Upper lobe of right lung (tissue), 1 donor: ENCODE measurements at regions not wholly inside any gene's neighbourhood (a gene's known extent, or its start where the extent isn't known, plus 50 kb on each side); places are given as distances from the start of the nearest gene placed in this dataset.

ENCODE experiments used
- ATAC-seq: fragments of 200-7000 bp; cut with Tn5 transposase; one replicate; pipeline ENCODE4 v1.9.1; 2020; ENCODE audit warnings: mild to moderate bottlenecking, moderate library complexity
- DNase-seq: peaks from one replicate; pipeline ENCODE4 v3.0.0-alpha.2; 2020
- H3K27ac ChIP-seq: fragments of 200-600 bp; one replicate; pipeline ENCODE4 v1.8.0; 2022
- H3K27me3 ChIP-seq: fragments of 200-600 bp; one replicate; pipeline ENCODE4 v1.8.0; 2022; ENCODE audit warnings: mild to moderate bottlenecking
- H3K36me3 ChIP-seq: fragments of 200-600 bp; one replicate; pipeline ENCODE4 v1.8.0; 2022
- H3K4me1 ChIP-seq: fragments of 200-600 bp; one replicate; pipeline ENCODE4 v1.8.0; 2022
- H3K4me3 ChIP-seq: fragments of 200-600 bp; one replicate; pipeline ENCODE4 v1.8.0; 2022; ENCODE audit warnings: mild to moderate bottlenecking
- H3K9me3 ChIP-seq: fragments of 200-600 bp; one replicate; pipeline ENCODE4 v1.8.0; 2022
- intact Hi-C: fragments of 100-400 bp; cut with DNase I; formaldehyde crosslinking; loops from one replicate; pipeline ENCODE4 v1.11.0; 2022
- TF ChIP-seq, protein P1 (sequence below): fragments of 200-600 bp; IDR thresholded peaks from one replicate; pipeline ENCODE4 v1.8.0; 2022; ENCODE audit warnings: antibody characterized with exemption
- donor health status: DM: no; HTN: yes; CAD: no; lungs with severe emphysema.

DNA sequence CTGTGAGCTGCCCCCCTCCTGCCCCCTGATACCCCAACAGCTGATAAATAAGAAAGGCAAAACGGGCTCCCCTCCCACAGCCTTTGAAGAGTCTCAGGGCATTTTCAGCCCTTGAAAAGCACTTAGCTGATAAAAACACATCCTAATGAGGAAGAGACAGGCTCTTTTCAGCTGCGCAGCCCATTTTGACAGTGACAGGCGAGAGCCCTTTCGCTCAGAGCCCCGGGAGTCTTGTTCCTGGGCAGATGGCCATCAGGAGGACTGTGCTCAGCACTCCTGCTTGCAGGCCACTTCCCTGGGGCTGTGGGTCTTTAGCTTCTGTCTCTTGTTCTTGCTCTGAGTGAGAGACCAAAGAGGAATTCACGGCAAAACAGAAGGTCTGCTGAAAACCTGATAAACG lies 757.2 kb downstream of the BRD1 start:
- Histone ChIP-seq H3K27ac (no peak overlapping the region), H3K4me3 (no peak overlapping the region), H3K9me3 (no peaks in the 10 kb centered on the region), H3K4me1 (no peaks in the 10 kb centered on the region), H3K36me3 (no peaks in the 10 kb centered on the region), H3K27me3 (peaks cover 6% of the 10 kb centered on the region)
- TF ChIP-seq, protein P1, sequence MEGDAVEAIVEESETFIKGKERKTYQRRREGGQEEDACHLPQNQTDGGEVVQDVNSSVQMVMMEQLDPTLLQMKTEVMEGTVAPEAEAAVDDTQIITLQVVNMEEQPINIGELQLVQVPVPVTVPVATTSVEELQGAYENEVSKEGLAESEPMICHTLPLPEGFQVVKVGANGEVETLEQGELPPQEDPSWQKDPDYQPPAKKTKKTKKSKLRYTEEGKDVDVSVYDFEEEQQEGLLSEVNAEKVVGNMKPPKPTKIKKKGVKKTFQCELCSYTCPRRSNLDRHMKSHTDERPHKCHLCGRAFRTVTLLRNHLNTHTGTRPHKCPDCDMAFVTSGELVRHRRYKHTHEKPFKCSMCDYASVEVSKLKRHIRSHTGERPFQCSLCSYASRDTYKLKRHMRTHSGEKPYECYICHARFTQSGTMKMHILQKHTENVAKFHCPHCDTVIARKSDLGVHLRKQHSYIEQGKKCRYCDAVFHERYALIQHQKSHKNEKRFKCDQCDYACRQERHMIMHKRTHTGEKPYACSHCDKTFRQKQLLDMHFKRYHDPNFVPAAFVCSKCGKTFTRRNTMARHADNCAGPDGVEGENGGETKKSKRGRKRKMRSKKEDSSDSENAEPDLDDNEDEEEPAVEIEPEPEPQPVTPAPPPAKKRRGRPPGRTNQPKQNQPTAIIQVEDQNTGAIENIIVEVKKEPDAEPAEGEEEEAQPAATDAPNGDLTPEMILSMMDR, result no peak
- intact Hi-C loops, result no loop called here
- ATAC-seq (no peak), DNase-seq (peak; percentile 37)

DNA sequence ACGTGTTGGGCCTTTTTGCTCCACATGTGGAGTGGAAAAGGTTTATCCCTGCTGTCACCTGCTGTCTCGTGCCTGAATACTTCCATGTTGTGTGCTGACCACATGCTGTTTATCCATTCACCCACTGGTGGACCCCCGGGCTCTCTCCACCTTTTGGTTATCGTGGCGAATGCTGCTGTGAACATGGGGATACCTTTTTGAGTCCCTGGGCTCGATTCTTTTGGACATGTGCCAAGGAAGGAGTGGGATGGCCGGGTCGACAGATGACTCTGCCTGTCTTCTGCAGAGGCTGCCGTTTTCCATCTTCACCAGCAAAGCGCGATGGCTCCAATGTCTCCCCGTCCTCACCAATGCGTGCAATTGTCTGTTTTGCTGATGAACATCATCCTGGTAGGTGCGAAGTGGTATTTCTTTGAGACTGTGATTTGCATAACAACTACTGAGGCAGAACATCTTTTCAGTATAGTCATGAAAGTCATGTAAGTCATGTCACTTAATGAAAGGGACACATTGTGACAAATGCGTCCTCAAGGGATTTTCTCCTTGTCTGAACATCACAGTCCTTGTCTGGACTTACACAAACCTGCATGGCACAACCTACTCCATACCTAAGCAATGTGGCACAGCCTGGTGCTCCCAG lies 758.7 kb downstream of the BRD1 start:
- Histone ChIP-seq H3K27ac (no peak overlapping the region), H3K9me3 (no peaks in the 10 kb centered on the region), H3K4me1 (no peaks in the 10 kb centered on the region), H3K36me3 (no peaks in the 10 kb centered on the region), H3K27me3 (peaks cover 6% of the 10 kb centered on the region), H3K4me3 (no peak overlapping the region)
- DNase-seq, result peak; percentile 20
- TF ChIP-seq, protein P1, result no peak
- intact Hi-C loops, result no loop called here
- no peak for ATAC-seq

DNA sequence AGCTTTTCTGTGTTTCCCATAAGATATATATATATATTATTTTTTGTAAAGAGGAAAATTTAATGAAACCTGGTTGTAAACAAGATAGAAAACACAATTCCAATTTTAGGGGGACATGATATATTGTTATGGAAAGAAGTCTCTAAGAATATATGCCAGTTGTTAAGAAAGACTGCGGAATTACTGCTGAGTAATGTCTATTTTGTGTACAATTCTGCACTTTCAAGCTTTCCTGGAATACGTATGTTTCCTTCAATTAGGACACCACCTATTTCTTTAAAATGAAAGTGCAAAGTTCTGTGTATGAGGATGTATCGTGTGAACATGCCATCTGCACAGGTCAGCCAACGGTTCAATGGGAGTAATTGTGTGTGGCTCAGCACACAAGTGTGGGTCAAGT lies 760.2 kb downstream of the BRD1 start:
- H3K36me3 ChIP-seq, result no peaks in the 10 kb centered on the region
- no peaks in the 10 kb centered on the region for H3K4me1 ChIP-seq
- no peak overlapping the region for H3K4me3 ChIP-seq
- H3K27me3 ChIP-seq, result peaks cover 17% of the 10 kb centered on the region
- TF ChIP-seq, protein P1, result no peak
- ATAC-seq (no peak), DNase-seq (no peak)
- intact Hi-C loops, result no loop called here
- H3K27ac ChIP-seq, result no peak overlapping the region
- no peaks in the 10 kb centered on the region for H3K9me3 ChIP-seq

DNA sequence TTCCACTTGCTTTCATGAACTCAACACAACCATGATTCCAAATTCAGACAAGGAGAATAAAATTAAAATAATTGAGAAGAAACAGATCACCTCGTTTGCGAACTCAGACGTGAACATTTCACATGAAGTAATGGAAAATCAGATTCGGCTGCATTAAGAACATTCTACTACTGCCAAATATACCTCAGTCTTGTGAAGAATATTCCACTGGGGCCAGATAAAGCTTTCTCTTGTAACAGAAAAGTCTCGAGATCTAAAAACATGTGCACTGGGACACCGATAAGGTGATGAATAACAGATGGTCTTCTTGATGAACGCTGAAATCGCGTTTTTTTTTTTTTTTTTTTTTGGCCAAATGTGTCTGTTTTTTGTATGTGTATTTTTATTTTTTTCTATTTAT lies 761.1 kb downstream of the BRD1 start:
- Histone ChIP-seq H3K27ac (no peak overlapping the region), H3K4me1 (no peaks in the 10 kb centered on the region), H3K9me3 (no peaks in the 10 kb centered on the region), H3K27me3 (peaks cover 24% of the 10 kb centered on the region), H3K36me3 (no peaks in the 10 kb centered on the region), H3K4me3 (no peak overlapping the region)
- DNase-seq (no peak), ATAC-seq (no peak)
- intact Hi-C loops, result no loop called here
- TF ChIP-seq, protein P1, result no peak

DNA sequence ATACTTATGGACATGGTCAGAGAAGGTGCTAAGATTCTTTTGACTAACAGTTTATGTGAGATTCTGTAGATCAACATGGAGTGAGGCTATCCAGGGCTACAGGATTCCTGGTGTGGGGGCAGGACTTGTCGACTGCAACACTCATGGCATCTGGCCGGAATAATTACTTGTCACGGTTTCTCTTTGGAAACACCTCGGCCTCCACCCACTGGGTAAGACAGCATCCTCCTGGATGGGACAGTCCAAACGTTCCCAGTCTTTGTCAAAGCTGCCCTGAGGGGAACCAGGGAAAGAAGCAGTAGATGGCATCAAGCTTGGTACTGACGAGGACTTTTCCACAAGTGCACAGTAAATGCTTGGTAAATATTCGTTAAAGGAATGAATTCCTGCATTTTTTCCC lies 762.8 kb downstream of the BRD1 start:
- no peak for ATAC-seq
- Histone ChIP-seq H3K4me3 (no peak overlapping the region), H3K4me1 (no peaks in the 10 kb centered on the region), H3K27ac (no peak overlapping the region), H3K9me3 (no peaks in the 10 kb centered on the region), H3K36me3 (no peaks in the 10 kb centered on the region), H3K27me3 (peaks cover 18% of the 10 kb centered on the region)
- TF ChIP-seq, protein P1, result no peak
- intact Hi-C loops, result no loop called here
- no peak for DNase-seq

DNA sequence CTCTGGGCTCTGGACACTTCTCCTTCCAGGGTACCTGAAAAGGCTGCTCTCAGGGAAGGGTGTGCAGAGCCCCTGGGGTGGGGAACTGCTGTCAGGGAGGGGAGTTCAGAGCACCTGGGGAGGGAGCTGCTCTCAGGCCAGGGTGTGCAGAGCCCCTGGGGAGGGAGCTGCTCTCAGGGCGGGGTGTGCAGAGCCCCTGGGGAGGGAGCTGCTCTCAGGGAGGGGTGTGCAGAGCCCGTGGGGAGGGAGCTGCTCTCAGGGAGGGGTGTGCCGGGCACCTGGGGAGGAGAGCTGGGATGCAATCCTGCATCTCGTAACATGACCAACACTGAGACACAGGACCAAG lies 764.2 kb downstream of the BRD1 start:
- H3K4me3 ChIP-seq, result no peak overlapping the region
- DNase-seq, result peak; percentile 35
- TF ChIP-seq, protein P1, result no peak
- ATAC-seq, result no peak
- intact Hi-C loops, result no loop called here
- no peaks in the 10 kb centered on the region for H3K36me3 ChIP-seq
- no peaks in the 10 kb centered on the region for H3K9me3 ChIP-seq
- no peak overlapping the region for H3K27ac ChIP-seq
- no peaks in the 10 kb centered on the region for H3K4me1 ChIP-seq
- peaks cover 18% of the 10 kb centered on the region for H3K27me3 ChIP-seq
